ENCODE measurements at regions not wholly inside any gene's neighbourhood (a gene's known extent, or its start where the extent isn't known, plus 50 kb on each side); places are given as distances from the start of the nearest gene placed in this dataset.

- DNase-seq (ENCODE audit: low read depth, low spot score) = no peak
Measured at GRCh38 chr17:6215071-6216035, 145.2 kb downstream of the WSCD1 start.

DNA sequence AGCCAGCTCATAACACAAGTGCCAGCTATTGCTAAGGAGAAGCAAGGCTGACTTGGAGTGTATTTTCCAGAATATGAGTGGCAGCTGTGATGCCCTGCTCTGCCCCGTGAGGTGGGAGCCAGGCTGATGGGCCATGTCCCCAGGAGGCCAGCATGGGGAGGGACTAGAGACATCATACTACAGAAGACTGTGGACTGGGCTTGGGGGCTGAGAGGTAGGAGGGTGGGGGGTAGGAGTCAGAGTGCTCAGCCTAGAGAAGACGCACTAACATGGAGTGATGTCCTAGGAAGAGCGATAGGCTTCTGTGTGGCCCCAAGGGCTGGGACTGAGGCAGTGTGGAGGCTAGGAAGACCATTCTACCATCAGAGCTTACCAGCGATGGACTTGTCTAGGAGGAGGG lies 143.7 kb downstream of the WSCD1 start:
- no peak for DNase-seq (ENCODE audit: low read depth, low spot score)

GRCh38 chr17:6212766-6213165 lies 142.6 kb downstream of the WSCD1 start:
- DNase-seq (ENCODE audit: low read depth, low spot score) = no peak

DNA sequence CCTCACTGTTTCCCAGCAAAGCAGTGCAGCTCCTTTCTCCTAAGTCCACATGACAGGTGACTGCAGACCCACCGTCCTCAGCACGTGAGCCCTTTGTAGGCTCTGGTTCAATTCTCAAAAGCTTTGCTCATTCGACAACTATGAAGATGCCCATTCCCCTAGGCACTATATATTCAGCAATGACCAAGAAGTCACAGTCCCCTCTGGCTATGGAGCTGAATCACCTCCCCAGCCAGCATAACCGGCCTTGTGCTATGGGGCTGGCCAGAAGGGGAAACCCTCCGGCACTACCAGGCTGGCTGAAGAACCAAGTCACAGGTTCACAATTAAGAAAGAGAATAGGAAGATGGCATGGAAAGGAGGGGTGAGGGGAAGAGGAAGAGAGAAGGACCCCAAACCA lies 139.7 kb downstream of the WSCD1 start:
- DNase-seq (ENCODE audit: low read depth, low spot score) = no peak

DNA sequence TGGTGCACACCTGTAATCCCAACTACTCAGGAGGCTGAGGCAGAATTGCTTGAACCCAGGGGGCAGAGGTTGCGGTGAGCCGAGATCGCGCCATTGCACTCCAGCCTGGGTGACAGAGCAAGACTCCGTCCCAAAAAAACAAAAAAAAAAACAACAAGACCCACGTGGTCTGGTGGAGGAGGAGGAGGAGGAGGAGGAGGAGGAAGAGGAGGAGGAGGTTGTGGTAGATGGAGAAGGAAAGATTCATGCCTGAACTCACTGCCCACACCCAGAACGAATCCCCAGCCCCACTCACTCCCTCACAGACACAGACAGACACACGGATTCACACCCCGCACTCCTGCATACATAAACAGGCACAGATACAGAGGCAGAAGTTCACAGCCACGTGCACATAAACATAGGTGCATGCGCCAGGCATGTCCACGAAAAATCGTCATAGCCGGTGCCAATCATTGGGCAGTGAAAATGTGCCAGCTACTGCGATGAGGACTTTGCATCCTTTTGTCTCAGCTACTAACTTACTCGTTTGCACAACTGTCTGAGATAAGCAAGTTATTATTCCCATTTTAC lies 138.5 kb downstream of the WSCD1 start:
- DNase-seq (ENCODE audit: low read depth, low spot score) = no peak

DNA sequence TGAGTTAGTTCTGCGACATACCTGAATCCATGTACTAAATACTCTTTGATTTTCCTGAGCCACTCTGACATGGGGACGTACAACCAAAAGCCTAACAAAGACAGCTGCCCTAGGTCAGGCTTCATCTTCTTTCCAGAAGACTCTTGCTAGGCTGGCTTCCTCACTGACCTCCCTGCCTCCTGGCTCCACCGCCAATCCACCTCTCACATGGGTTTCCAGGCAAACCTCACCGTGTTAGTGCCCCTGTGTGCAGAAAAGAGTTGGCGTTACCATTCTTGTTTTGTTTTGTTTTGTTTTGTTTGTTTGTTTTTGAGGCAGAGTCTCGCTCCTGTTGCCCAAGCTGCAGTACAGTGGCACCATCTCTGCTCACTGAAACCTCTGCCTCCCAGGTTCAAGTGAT lies 135.3 kb downstream of the WSCD1 start:
- no peak for DNase-seq (ENCODE audit: low read depth, low spot score)

GRCh38 chr17:6205033-6205432 lies 134.9 kb downstream of the WSCD1 start:
- DNase-seq (ENCODE audit: low read depth, low spot score) = no peak

GRCh38 chr17:6204203-6204722 lies 134.1 kb downstream of the WSCD1 start:
- no peak for DNase-seq (ENCODE audit: low read depth, low spot score)

- no peak for DNase-seq (ENCODE audit: low read depth, low spot score)
Measured at GRCh38 chr17:6196355-6196754, 126.2 kb downstream of the WSCD1 start.

DNA sequence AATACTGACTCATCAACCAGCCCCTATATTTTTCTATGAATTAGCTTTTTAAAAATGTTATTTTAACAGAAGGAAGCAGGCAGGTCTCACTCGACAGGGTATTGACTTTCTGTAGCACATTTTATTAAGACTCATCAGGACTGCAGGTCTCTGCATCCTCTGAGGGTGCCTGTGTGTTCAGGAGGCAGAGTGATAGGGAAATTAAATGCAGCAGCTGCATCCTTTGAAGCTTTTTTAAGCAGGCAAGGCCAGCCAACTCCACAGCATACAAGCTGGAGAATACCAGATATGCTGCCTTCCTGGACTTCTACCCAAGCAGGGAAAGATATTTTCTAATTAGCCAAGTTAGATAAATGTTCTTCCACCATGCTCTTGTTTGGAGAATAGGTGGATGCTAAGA lies 124.9 kb downstream of the WSCD1 start:
- DNase-seq (ENCODE audit: low read depth, low spot score) = no peak

DNA sequence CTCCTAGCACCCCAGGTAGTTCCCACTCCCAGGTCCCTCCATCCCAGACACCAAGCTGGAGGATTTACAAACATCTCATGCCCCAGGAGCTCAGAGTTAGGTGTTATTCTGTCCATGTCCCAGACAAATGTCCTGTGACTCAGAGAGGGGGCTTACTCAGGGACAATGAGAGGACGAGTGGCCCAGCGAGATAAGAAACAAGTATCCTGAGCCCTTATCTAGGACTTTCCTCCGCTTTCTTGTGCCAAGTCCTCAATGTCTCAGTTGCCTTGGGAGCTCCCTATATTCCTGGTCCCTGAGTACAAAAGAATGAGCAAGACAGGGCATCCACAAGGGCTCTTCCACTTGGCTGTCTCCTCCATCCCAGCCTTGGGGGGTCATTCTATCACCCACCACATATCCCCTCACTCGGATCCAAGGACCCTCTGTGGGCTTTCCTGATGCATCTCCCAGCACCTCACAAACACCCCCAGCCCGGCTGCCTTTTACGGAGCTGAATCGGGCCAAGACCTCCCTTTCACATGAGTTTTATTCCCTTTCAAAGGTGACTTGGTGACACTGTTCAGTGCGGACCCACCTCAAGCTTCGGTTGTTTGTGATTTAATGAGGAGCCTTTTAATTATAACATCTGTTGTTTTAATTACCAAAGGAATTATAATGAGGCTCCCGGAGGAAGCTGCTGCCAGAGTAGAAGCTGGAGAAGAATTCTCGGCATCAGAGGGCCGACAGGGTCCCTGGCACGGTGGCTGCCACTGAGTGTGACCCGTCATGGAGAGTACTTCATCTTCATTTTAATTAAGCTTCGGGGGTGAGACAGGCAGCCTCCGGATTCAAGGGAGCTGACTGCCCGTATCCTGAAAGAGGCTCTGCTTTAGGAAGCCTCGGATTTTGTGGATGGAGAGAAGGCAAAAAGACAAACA lies 121.5 kb downstream of the WSCD1 start:
- no peak for DNase-seq (ENCODE audit: low read depth, low spot score)

GRCh38 chr17:6187836-6188235 lies 117.7 kb downstream of the WSCD1 start:
- peak; percentile 59 for DNase-seq (ENCODE audit: low read depth, low spot score)

DNA sequence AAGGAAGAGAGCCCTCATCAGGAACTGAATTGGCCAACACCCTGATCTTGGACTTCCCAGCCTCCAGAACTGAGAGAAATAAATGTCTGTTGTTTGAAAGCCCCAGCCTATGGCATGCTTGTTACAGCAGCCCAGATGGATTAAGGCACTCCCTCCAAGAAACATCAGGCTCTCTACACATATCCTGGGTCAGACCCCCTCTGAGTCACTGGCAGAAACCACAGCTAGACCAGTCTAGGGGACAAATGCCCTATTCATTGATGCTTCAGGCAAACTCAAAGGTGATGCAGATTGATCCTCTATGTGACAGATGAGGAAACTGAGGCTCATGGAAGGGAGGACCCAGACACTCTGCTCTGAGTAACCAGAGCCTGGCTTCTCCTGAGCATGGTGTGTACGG lies 116.8 kb downstream of the WSCD1 start:
- no peak for DNase-seq (ENCODE audit: low read depth, low spot score)

DNA sequence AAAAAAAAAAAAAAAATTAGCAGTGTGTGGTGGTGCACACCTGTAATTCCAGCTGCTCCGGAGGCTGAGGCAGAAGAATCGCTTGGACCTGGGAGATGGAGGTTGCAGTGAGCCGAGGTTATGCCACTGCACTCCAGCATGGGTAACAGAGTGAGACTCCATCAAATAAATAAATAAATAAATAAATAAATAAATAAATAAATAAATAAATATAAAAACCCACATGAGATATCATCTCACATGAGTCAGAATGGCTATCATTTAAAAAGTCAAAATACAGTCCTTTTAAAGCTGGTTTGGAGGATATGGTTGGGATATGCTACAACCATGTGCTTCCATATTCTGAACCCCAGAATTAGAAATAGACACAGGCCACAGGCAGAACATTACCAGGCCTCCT lies 114.3 kb downstream of the WSCD1 start:
- no peak for DNase-seq (ENCODE audit: low read depth, low spot score)

GRCh38 chr17:6179017-6179416 lies 108.8 kb downstream of the WSCD1 start:
- no peak for DNase-seq (ENCODE audit: low read depth, low spot score)

DNA sequence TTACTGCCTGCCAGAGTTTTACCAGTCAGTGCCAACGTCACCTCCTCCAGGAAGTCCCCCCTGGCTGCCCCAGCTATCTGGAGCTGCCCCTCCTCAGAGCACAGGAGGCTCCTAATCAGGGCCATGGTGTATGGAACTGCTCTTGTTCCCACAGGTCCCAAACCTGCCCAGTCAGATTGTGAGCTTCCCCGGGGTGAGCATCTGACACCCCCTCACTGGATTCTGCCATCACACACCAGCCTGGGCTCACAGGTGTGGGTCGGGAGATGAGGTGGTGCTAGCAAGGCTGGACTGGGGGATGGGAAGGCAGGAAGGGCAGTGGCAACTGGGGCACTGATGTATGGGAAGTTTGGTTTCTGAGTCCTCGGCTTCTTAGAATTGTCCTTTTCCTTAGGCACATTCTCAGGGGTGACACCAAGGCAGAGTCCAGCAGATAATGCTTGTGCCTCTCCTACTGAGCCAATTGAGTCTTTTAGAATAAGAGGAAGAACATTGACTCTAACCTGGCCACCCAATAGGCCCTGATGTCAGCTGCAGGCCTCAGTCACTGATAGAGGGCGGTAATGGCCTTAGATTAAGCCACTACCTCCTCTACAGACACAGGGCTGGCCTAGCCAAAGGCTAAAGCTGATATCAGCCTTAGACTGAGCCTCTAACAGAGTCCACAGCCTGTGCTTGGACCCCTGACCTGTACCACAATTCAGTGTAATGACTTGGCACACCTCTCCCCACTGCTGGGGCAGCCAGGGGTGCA lies 107.9 kb downstream of the WSCD1 start:
- no peak for DNase-seq (ENCODE audit: low read depth, low spot score)

Measured in ELF-1 (cell line).